MM.1S (cell line): ENCODE measurements at regions not wholly inside any gene's neighbourhood (a gene's known extent, or its start where the extent isn't known, plus 50 kb on each side); places are given as distances from the start of the nearest gene placed in this dataset.

ENCODE experiments used
- DNase-seq: peaks from one replicate; pipeline ENCODE4 v3.0.0-alpha.2; 2015
- H2AFZ ChIP-seq: fragments of 300-600 bp; sonication (generic); 2 replicates; pipeline ENCODE4 v1.6.0; 2016; ENCODE audit warnings: antibody characterized with exemption, low read length
- H3F3A ChIP-seq: fragments of 300-600 bp; sonication (generic); 2 replicates; pipeline ENCODE4 v1.6.1; 2016; ENCODE audit warnings: mild to moderate bottlenecking, antibody characterized with exemption, low read length, moderate library complexity, mixed read lengths; ENCODE audit not compliant: insufficient read depth
- H3K27ac ChIP-seq: fragments of 300-600 bp; sonication (generic); 2 replicates; pipeline ENCODE4 v1.5.1; 2016; ENCODE audit warnings: mild to moderate bottlenecking, low read length
- H3K27me3 ChIP-seq: fragments of 300-600 bp; sonication (generic); replicated peaks from 2 replicates; pipeline ENCODE4 v1.6.0; 2016; ENCODE audit warnings: low read length; ENCODE audit not compliant: insufficient read depth
- H3K36me3 ChIP-seq: fragments of 300-600 bp; sonication (generic); replicated peaks from 2 replicates; pipeline ENCODE4 v1.6.1; 2016; ENCODE audit warnings: mild to moderate bottlenecking, low read length, mixed read lengths; ENCODE audit not compliant: insufficient read depth
- H3K4me1 ChIP-seq: fragments of 300-600 bp; sonication (generic); 2 replicates; pipeline ENCODE4 v1.6.1; 2016; ENCODE audit warnings: low read length, mixed read lengths
- H3K4me2 ChIP-seq: fragments of 300-600 bp; sonication (generic); 2 replicates; pipeline ENCODE4 v1.6.0; 2016; ENCODE audit warnings: low read depth, low read length
- H3K4me3 ChIP-seq: fragments of 300-600 bp; sonication (generic); 2 replicates; pipeline ENCODE4 v1.5.1; 2016; ENCODE audit warnings: low read length, mixed read lengths
- H3K79me2 ChIP-seq: fragments of 300-600 bp; sonication (generic); 2 replicates; pipeline ENCODE4 v1.6.1; 2016; ENCODE audit warnings: mixed run types, low read length, mixed read lengths
- H3K9ac ChIP-seq: fragments of 300-600 bp; sonication (generic); 2 replicates; pipeline ENCODE4 v1.6.1; 2016; ENCODE audit warnings: low read length, mixed read lengths
- H3K9me2 ChIP-seq: fragments of 300-600 bp; sonication (generic); replicated peaks from 2 replicates; pipeline ENCODE4 v1.6.1; 2016; ENCODE audit warnings: mild to moderate bottlenecking, low read length, mixed read lengths; ENCODE audit not compliant: insufficient read depth
- H3K9me3 ChIP-seq: fragments of 300-600 bp; sonication (generic); replicated peaks from 2 replicates; pipeline ENCODE4 v1.6.1; 2016; ENCODE audit warnings: mild to moderate bottlenecking, low read length, mixed read lengths; ENCODE audit not compliant: insufficient read depth
- H4K20me1 ChIP-seq: fragments of 300-600 bp; sonication (generic); 2 replicates; pipeline ENCODE4 v1.6.1; 2016; ENCODE audit warnings: mild to moderate bottlenecking, low read length, moderate library complexity, mixed read lengths; ENCODE audit not compliant: insufficient read depth
- EZH2 ChIP-seq: fragments of 300-600 bp; sonication (generic); optimal IDR thresholded peaks from 2 replicates; pipeline ENCODE3; 2017; ENCODE audit warnings: low read depth, mild to moderate bottlenecking, antibody characterized with exemption, low read length, mixed read lengths
- EZH2phosphoT487 ChIP-seq: fragments of 300-600 bp; sonication (generic); IDR thresholded peaks from 2 replicates; pipeline ENCODE4 v1.6.1; 2018; ENCODE audit warnings: antibody characterized with exemption, low read length
- TF ChIP-seq, protein P1 (sequence below): fragments of 300-600 bp; sonication (generic); IDR thresholded peaks from 2 replicates; pipeline ENCODE4 v1.5.1; 2016; ENCODE audit warnings: antibody characterized with exemption, low read length, mixed read lengths

DNA sequence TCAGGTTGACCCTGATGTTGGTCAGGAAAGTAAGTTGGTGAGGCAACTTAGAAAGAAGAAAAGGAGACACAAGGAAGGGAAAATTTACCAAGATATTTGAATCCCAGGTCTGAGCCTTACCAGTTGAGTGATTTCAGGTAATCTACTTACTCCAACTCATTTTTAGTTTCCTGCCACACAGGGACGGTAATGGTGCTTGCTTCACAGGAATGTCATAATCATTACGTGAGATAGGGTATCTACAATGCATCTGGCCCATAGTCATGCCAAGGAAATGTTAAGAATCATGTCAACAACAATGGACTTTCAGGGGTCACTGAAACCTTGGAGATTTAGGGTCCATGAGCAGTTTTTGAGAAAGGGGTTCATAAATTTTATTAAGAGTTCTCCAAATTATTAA lies 195.4 kb upstream of the HHIP start:
- H3K9ac ChIP-seq: no peak overlapping the region
- H2AFZ ChIP-seq: no peak overlapping the region
- TF ChIP-seq EZH2 (no peak), EZH2phosphoT487 (no peak)
- TF ChIP-seq, protein P1, sequence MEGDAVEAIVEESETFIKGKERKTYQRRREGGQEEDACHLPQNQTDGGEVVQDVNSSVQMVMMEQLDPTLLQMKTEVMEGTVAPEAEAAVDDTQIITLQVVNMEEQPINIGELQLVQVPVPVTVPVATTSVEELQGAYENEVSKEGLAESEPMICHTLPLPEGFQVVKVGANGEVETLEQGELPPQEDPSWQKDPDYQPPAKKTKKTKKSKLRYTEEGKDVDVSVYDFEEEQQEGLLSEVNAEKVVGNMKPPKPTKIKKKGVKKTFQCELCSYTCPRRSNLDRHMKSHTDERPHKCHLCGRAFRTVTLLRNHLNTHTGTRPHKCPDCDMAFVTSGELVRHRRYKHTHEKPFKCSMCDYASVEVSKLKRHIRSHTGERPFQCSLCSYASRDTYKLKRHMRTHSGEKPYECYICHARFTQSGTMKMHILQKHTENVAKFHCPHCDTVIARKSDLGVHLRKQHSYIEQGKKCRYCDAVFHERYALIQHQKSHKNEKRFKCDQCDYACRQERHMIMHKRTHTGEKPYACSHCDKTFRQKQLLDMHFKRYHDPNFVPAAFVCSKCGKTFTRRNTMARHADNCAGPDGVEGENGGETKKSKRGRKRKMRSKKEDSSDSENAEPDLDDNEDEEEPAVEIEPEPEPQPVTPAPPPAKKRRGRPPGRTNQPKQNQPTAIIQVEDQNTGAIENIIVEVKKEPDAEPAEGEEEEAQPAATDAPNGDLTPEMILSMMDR: no peak
- no peaks in the 10 kb centered on the region for H3K4me1 ChIP-seq
- H4K20me1 ChIP-seq: no peaks in the 10 kb centered on the region
- no peak overlapping the region for H3K4me3 ChIP-seq
- no peak overlapping the region for H3K4me2 ChIP-seq
- DNase-seq: no peak
- no peaks in the 10 kb centered on the region for H3K79me2 ChIP-seq
- H3K27me3 ChIP-seq: no peaks in the 10 kb centered on the region
- H3K36me3 ChIP-seq: no peaks in the 10 kb centered on the region
- H3K9me3 ChIP-seq: no peaks in the 10 kb centered on the region
- no peaks in the 10 kb centered on the region for H3K9me2 ChIP-seq
- no peaks in the 10 kb centered on the region for H3F3A ChIP-seq
- H3K27ac ChIP-seq: no peak overlapping the region

DNA sequence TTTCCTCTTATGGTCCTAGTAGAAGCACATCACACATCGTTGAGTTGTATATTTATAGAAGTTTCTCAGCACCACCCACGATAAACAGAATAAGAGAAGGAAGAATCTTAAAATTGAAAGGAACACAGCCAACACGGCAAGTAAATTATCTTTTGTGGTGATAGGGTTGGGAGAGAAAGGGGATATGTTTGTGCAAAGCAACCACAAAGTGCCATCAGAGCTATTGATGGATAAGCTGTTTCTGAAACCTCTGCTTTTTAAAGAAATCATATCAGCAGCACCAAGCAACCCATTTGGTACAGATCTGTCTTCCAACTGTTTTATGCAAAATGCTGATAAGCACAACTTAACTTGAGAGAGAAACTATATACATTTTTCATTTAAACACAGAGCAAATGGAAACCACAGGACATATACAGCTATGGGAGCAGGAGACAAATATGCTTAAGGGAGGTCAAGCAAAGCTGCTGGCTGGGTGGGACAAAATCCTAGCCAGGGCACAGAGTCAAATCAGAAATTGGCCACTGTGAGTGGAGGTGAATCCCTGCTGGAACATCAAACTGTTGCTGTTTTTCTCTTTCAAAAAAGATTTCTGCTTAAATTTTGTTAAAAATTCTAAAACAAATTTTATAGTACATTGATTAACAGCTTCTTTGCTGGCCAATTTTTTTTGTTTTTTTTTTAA lies 194.0 kb upstream of the HHIP start:
- Histone ChIP-seq H3K27me3 (no peaks in the 10 kb centered on the region), H3K4me1 (no peaks in the 10 kb centered on the region), H3K9ac (no peak overlapping the region), H3K4me2 (no peak overlapping the region), H3F3A (no peaks in the 10 kb centered on the region), H2AFZ (no peak overlapping the region), H4K20me1 (no peaks in the 10 kb centered on the region), H3K79me2 (no peaks in the 10 kb centered on the region), H3K4me3 (no peak overlapping the region), H3K9me2 (no peaks in the 10 kb centered on the region), H3K9me3 (no peaks in the 10 kb centered on the region), H3K27ac (no peak overlapping the region), H3K36me3 (no peaks in the 10 kb centered on the region)
- DNase-seq: no peak
- TF ChIP-seq, protein P1: no peak
- TF ChIP-seq EZH2phosphoT487: no peak
- no peak for TF ChIP-seq EZH2

DNA sequence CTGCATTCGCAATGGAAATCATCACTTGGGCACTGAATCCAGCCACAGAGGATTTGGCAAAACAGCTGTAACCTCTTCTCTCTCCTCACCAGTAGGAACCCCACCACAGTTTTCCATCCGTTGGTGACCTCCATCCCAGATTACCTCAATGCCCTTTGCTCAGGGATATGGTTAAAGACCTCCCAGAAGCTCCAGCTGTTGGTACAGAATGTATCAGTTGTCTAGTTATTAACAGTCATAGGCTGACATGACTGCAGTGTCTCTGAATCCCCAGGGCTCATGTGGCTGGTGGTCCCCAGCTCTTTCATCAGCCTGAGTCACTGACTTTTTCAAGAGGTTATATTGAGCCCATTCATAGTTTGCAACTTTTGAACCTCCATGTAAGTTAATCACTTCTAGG lies 189.8 kb upstream of the HHIP start:
- Histone ChIP-seq H3K4me1 (no peaks in the 10 kb centered on the region), H3K27ac (no peak overlapping the region), H3K9ac (no peak overlapping the region), H3F3A (no peaks in the 10 kb centered on the region), H4K20me1 (no peaks in the 10 kb centered on the region), H3K4me2 (no peak overlapping the region), H3K27me3 (no peaks in the 10 kb centered on the region), H3K9me2 (no peaks in the 10 kb centered on the region), H3K9me3 (no peaks in the 10 kb centered on the region), H3K36me3 (no peaks in the 10 kb centered on the region), H2AFZ (no peak overlapping the region), H3K79me2 (no peaks in the 10 kb centered on the region), H3K4me3 (no peak overlapping the region)
- TF ChIP-seq EZH2phosphoT487 (no peak), EZH2 (no peak)
- TF ChIP-seq, protein P1: no peak
- DNase-seq: no peak
